ENCODE measurements at regions not wholly inside any gene's neighbourhood (a gene's known extent, or its start where the extent isn't known, plus 50 kb on each side); places are given as distances from the start of the nearest gene placed in this dataset.

DNA sequence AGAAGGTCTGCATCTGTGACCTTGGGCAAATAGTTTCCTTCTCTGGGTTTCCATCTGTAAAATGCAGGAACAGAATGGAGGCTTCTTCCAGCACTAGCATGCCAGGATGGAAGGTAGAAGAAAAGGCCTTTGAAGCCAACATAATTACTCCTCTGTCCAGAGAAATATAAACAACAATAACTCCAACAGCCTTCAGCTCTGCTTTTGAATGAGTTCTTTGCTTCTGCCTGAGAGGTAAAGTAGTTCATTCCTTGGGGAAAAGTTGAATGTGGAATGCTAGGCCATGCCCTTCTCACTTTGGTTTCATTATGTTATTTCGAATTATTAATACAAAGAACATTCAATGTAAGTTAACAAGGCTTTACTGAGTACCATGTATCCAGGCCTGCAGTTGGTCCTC is 61.2 kb upstream of the BLID start:
- no peak for FAIRE-seq
- ATAC-seq = no peak
- in situ Hi-C loops (cut with MboI) = no loop called here
- Histone ChIP-seq H3K9ac (ENCODE audit: insufficient read depth in 1 of 2, low read depth in 2 of 2, low read length in 2 of 2) (no peak overlapping the region), H3K79me2 (ENCODE audit: control insufficient read depth, insufficient read depth, low read length) (no peaks in the 10 kb centered on the region), H3K4me3 (no peak overlapping the region), H2AFZ (ENCODE audit: low read depth, low read length) (no peak overlapping the region), H3K9me3 (replicated peaks; ENCODE audit: control insufficient read depth, insufficient read depth, low read depth, low read length) (no peaks in the 10 kb centered on the region), H3K27ac (ENCODE audit: extremely low read depth, low read depth, low read length) (no peak overlapping the region), H3K27me3 (ENCODE audit: control insufficient read depth in 2 of 2, insufficient read depth in 2 of 2, low read length in 2 of 2) (no peaks in the 10 kb centered on the region), H3K4me2 (ENCODE audit: insufficient read depth, low read length) (no peak overlapping the region), H4K20me1 (replicated peaks; ENCODE audit: control insufficient read depth, insufficient read depth, low read length) (no peaks in the 10 kb centered on the region), H3K9me1 (ENCODE audit: control insufficient read depth, insufficient read depth, low read length) (no peaks in the 10 kb centered on the region), H3K36me3 (ENCODE audit: control insufficient read depth, insufficient read depth, low read length) (no peaks in the 10 kb centered on the region), H3K4me1 (replicated peaks in 1 of 2; ENCODE audit: control insufficient read depth in 2 of 2, insufficient read depth in 2 of 2, low read length in 2 of 2) (no peaks in the 10 kb centered on the region)
- CTCF ChIA-PET (ENCODE audit: low intra/inter-chr PET ratio) = no interaction called here
- no peak for DNase-seq (ENCODE audit: extremely low read depth in 1 of 4, low spot score in 3 of 4)
- POLR2A ChIA-PET = no interaction called here
- intact Hi-C loops (cut with micrococcal nuclease) = no loop called here
- WGBS (ENCODE audit: insufficient coverage, low coverage, missing lambda C conversion rate) = 0% methylated on average over 1 of the region's 1 CpG
- BruUV-seq (replicated peaks) = no TSS peak
- TF ChIP-seq ZBTB11 (CRISPR knock-in tag; IDR thresholded peaks at IDR 0.05) (no peak), CREB3L1 (IDR thresholded peaks at IDR 0.05; ENCODE audit: borderline replicate concordance, low read depth) (no peak), SIN3A (IDR thresholded peaks at IDR 0.05; ENCODE audit: borderline replicate concordance in 2 of 2, control insufficient read depth in 1 of 2, low read depth in 2 of 2, low read length in 2 of 2) (no peak), BCOR (IDR thresholded peaks at IDR 0.05) (no peak), NEUROD1 (IDR thresholded peaks at IDR 0.05; ENCODE audit: borderline replicate concordance, low read depth, low read length, partially characterized antibody) (no peak), ZFX (CRISPR knock-in tag; IDR thresholded peaks at IDR 0.05) (no peak), RREB1 (CRISPR knock-in tag; IDR thresholded peaks at IDR 0.05) (no peak)
- TF ChIP-seq, protein P1, sequence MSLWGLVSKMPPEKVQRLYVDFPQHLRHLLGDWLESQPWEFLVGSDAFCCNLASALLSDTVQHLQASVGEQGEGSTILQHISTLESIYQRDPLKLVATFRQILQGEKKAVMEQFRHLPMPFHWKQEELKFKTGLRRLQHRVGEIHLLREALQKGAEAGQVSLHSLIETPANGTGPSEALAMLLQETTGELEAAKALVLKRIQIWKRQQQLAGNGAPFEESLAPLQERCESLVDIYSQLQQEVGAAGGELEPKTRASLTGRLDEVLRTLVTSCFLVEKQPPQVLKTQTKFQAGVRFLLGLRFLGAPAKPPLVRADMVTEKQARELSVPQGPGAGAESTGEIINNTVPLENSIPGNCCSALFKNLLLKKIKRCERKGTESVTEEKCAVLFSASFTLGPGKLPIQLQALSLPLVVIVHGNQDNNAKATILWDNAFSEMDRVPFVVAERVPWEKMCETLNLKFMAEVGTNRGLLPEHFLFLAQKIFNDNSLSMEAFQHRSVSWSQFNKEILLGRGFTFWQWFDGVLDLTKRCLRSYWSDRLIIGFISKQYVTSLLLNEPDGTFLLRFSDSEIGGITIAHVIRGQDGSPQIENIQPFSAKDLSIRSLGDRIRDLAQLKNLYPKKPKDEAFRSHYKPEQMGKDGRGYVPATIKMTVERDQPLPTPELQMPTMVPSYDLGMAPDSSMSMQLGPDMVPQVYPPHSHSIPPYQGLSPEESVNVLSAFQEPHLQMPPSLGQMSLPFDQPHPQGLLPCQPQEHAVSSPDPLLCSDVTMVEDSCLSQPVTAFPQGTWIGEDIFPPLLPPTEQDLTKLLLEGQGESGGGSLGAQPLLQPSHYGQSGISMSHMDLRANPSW (CRISPR knock-in tag; IDR thresholded peaks at IDR 0.05) = no peak

Data from K562 (cell line).